Neural progenitor cell (in vitro differentiated cells): ENCODE measurements at regions not wholly inside any gene's neighbourhood (a gene's known extent, or its start where the extent isn't known, plus 50 kb on each side); places are given as distances from the start of the nearest gene placed in this dataset.

Source experiments
- DNase-seq: peaks from one replicate; pipeline ENCODE4 v3.0.0-alpha.2; 2016; ENCODE audit warnings: low spot score
- H2AFZ ChIP-seq: fragments of 200-600 bp; sonication (generic); replicated peaks from 2 replicates; pipeline ENCODE4 v1.6.1; 2016; ENCODE audit warnings: antibody characterized with exemption
- H3F3A ChIP-seq: fragments of 200-600 bp; sonication (generic); 2 replicates; pipeline ENCODE4 v1.6.1; 2016; ENCODE audit warnings: antibody characterized with exemption, low read depth
- H3K27ac ChIP-seq: fragments of 200-600 bp; sonication (generic); 2 replicates; pipeline ENCODE4 v1.5.1; 2016; ENCODE audit warnings: mild to moderate bottlenecking
- H3K27me3 ChIP-seq: fragments of 200-600 bp; sonication (generic); 2 replicates; pipeline ENCODE4 v1.6.1; 2016; ENCODE audit warnings: mild to moderate bottlenecking, moderate library complexity
- H3K36me3 ChIP-seq: fragments of 200-600 bp; sonication (generic); 2 replicates; pipeline ENCODE4 v1.5.1; 2016
- H3K4me1 ChIP-seq: fragments of 200-600 bp; sonication (generic); 2 replicates; pipeline ENCODE4 v1.6.1; 2016; ENCODE audit warnings: mixed run types
- H3K4me2 ChIP-seq: fragments of 200-600 bp; sonication (generic); 2 replicates; pipeline ENCODE4 v1.6.1; 2016
- H3K4me3 ChIP-seq: fragments of 200-600 bp; sonication (generic); 2 replicates; pipeline ENCODE4 v1.5.1; 2016
- H3K79me2 ChIP-seq: fragments of 200-600 bp; sonication (generic); 2 replicates; pipeline ENCODE4 v1.6.1; 2016; ENCODE audit warnings: low read depth
- H3K9ac ChIP-seq: fragments of 200-600 bp; sonication (generic); 2 replicates; pipeline ENCODE4 v1.6.1; 2016
- H3K9me3 ChIP-seq: fragments of 200-600 bp; sonication (generic); 2 replicates; pipeline ENCODE4 v1.5.1; 2016; ENCODE audit warnings: low read depth
- H4K20me1 ChIP-seq: fragments of 200-600 bp; sonication (generic); 2 replicates; pipeline ENCODE4 v1.6.1; 2016; ENCODE audit warnings: low read depth
- H3K27ac Mint-ChIP-seq: 3 replicates; pipeline ENCODE4 v1.8.0; 2021; ENCODE audit warnings: mixed read lengths
- H3K27me3 Mint-ChIP-seq: 2 replicates; pipeline ENCODE4 v1.8.0; 2022; ENCODE audit warnings: low read depth, mild to moderate bottlenecking, inconsistent platforms, moderate library complexity, mixed read lengths; ENCODE audit not compliant: insufficient read depth
- H3K36me3 Mint-ChIP-seq: 3 replicates; pipeline ENCODE4 v1.8.0; 2021; ENCODE audit warnings: mixed read lengths
- H3K4me1 Mint-ChIP-seq: 3 replicates; pipeline ENCODE4 v1.8.0; 2021; ENCODE audit warnings: mixed read lengths
- H3K4me3 Mint-ChIP-seq: 3 replicates; pipeline ENCODE4 v1.8.0; 2021; ENCODE audit warnings: mild to moderate bottlenecking, moderate library complexity, mixed read lengths
- H3K9me3 Mint-ChIP-seq: 3 replicates; pipeline ENCODE4 v1.8.0; 2020; ENCODE audit warnings: mixed read lengths
- CTCF ChIP-seq: fragments of 200-600 bp; sonication (generic); IDR thresholded peaks from 2 replicates; pipeline ENCODE4 v1.5.1; 2017; ENCODE audit warnings: antibody characterized with exemption, mild to moderate bottlenecking
- EZH2 ChIP-seq: fragments of 200-600 bp; sonication (generic); IDR thresholded peaks from 2 replicates; pipeline ENCODE4 v1.6.1; 2017; ENCODE audit warnings: antibody characterized with exemption, mild to moderate bottlenecking, moderate library complexity
- EZH2phosphoT487 ChIP-seq: fragments of 200-600 bp; sonication (generic); IDR thresholded peaks from 2 replicates; pipeline ENCODE4 v1.6.1; 2017; ENCODE audit warnings: antibody characterized with exemption

GRCh38 chr16:51985126-51985525 lies 561.8 kb downstream of the TOX3 start:
- Histone ChIP-seq H3K36me3 (no peaks in the 10 kb centered on the region), H3K9me3 (no peaks in the 10 kb centered on the region), H4K20me1 (no peaks in the 10 kb centered on the region), H2AFZ (no peak overlapping the region), H3K27me3 (no peaks in the 10 kb centered on the region), H3F3A (no peaks in the 10 kb centered on the region), H3K79me2 (no peaks in the 10 kb centered on the region), H3K4me1 (no peaks in the 10 kb centered on the region), H3K4me3 (no peak overlapping the region), H3K4me2 (no peak overlapping the region), H3K27ac (no peak overlapping the region), H3K9ac (no peak overlapping the region)
- Mint-ChIP-seq H3K36me3 (no peaks in the 10 kb centered on the region), H3K4me1 (no peaks in the 10 kb centered on the region), H3K9me3 (no peaks in the 10 kb centered on the region), H3K27ac (no peak overlapping the region), H3K27me3 (peaks cover 7% of the 10 kb centered on the region), H3K4me3 (no peak overlapping the region)
- no peak for DNase-seq
- TF ChIP-seq EZH2phosphoT487 (no peak), EZH2 (no peak), CTCF (no peak)

DNA sequence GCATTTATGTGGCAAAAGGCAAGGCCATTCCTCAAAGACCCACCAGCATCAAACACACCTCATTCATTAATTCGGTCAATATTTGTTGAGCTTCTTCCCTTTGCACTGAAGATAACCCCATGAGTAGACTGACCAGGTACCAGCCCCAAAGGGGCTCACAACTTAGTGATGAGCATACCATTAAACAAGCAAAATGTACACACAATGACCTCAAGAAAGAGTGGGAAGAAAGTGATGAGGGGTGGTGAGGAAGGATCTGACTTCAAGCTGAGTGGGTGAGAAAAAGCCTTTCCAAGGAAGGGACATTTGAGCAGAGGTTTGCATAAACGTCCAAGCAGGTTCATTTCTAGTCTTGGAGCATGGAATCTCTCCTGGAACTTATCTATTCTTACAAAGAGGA lies 562.5 kb downstream of the TOX3 start:
- Histone ChIP-seq H3K4me2 (no peak overlapping the region), H2AFZ (no peak overlapping the region), H3K79me2 (no peaks in the 10 kb centered on the region), H3K9me3 (no peaks in the 10 kb centered on the region), H3F3A (no peaks in the 10 kb centered on the region), H4K20me1 (no peaks in the 10 kb centered on the region), H3K36me3 (no peaks in the 10 kb centered on the region), H3K4me1 (no peaks in the 10 kb centered on the region), H3K4me3 (no peak overlapping the region), H3K27ac (no peak overlapping the region), H3K9ac (no peak overlapping the region), H3K27me3 (no peaks in the 10 kb centered on the region)
- Mint-ChIP-seq H3K27ac (no peak overlapping the region), H3K9me3 (no peaks in the 10 kb centered on the region), H3K4me3 (no peak overlapping the region), H3K27me3 (peaks cover 7% of the 10 kb centered on the region), H3K4me1 (no peaks in the 10 kb centered on the region), H3K36me3 (no peaks in the 10 kb centered on the region)
- no peak for DNase-seq
- TF ChIP-seq CTCF (no peak), EZH2 (no peak), EZH2phosphoT487 (no peak)

DNA sequence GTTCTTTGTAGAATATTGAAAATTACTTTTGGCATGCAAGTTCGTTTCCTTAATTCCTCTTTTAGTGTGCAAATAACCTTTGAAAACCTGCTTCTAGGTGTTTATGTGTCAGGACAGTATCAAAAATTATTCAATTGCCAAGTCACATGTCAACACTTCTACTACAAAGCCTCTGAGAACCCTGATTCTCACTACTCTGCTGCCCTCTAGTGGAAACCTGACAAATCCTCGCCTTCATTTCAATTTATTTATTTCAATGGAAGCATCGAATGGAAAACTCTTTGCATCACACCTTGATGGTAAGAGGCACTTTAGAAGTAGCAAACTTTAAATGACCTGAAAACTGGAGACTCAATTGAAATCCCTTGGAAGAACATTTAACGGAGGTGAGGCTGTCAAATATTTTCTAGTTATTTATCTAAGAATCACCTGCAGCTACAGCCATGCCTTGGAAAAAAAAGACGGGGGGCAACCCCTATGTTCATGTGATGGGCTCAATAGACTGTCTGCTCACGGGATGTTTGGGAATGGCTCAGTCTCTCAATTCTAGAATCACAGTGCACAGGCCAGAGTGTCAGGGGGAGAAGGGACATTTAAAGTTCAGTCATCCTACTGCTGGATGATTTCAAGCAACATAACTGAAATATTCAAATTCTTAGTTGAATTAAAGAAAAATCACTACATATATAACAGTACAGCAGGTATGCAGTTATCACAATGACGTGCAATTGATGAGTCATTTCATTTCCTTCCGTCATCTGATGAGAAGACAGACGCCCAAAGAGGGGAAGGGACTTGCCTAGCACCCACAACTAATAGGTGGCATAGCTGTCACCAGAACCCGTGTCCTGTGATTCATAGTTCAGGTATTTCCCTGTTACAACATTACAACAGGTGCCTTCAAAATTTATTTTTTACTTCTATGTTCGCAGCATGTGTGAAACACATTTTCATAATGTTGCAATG lies 563.9 kb downstream of the TOX3 start:
- Mint-ChIP-seq H3K27ac (no peak overlapping the region), H3K4me1 (no peaks in the 10 kb centered on the region), H3K36me3 (no peaks in the 10 kb centered on the region), H3K27me3 (peaks cover 7% of the 10 kb centered on the region), H3K4me3 (no peak overlapping the region), H3K9me3 (no peaks in the 10 kb centered on the region)
- Histone ChIP-seq H4K20me1 (no peaks in the 10 kb centered on the region), H3K27ac (no peak overlapping the region), H2AFZ (no peak overlapping the region), H3K9ac (no peak overlapping the region), H3K4me2 (no peak overlapping the region), H3K4me3 (no peak overlapping the region), H3K27me3 (no peaks in the 10 kb centered on the region), H3K36me3 (no peaks in the 10 kb centered on the region), H3K79me2 (no peaks in the 10 kb centered on the region), H3K4me1 (no peaks in the 10 kb centered on the region), H3F3A (no peaks in the 10 kb centered on the region), H3K9me3 (no peaks in the 10 kb centered on the region)
- TF ChIP-seq CTCF = peak; percentile 91
- no peak for TF ChIP-seq EZH2phosphoT487
- peak; percentile 84 for DNase-seq
